HCT116 (cell line): ENCODE measurements at regions not wholly inside any gene's neighbourhood (a gene's known extent, or its start where the extent isn't known, plus 50 kb on each side); places are given as distances from the start of the nearest gene placed in this dataset.

Experiments
- ATAC-seq: fragments of 200-7000 bp; cut with Tn5 transposase; 2 replicates; pipeline ENCODE4 v1.9.1; 2020; ENCODE audit warnings: mild to moderate bottlenecking, moderate library complexity
- BruUV-seq: library from RNA; stranded (reverse); fragments of 400-500 nt; replicated peaks from 2 replicates; lab custom pipeline; 2021; lab: Mats Ljungman, UMichigan
- CTCF ChIA-PET: fragments of 300-600 bp; sonication (Branson Sonifier 250); formaldehyde crosslinking; loops from one replicate; lab custom pipeline; 2021; ENCODE audit warnings: antibody characterized with exemption; lab: Charles Lee
- POLR2A ChIA-PET: fragments of 300-600, 350-600 bp; sonication (Branson Sonifier 250); formaldehyde crosslinking; loops from one replicate; lab custom pipeline; 2021; ENCODE audit warnings: antibody characterized with exemption; lab: Charles Lee
- RAD21 ChIA-PET, 2 experiments: fragments of 300-600 bp; sonication (Branson Sonifier 250); formaldehyde crosslinking; loops; one replicate each; lab custom pipeline; 2023; ENCODE audit warnings: low total read pairs in 2 of 2; ENCODE audit not compliant: uncharacterized antibody in 2 of 2, unreplicated experiment in 2 of 2, low non-redundant PET in 1 of 2; lab: Charles Lee
- DNase-seq: peaks from one replicate; pipeline ENCODE4 v3.0.0-alpha.2; 2010; ENCODE audit warnings: low read depth, low spot score
- H2AFZ ChIP-seq: fragments of 200-600 bp; shearing (Covaris generic), sonication (generic); 2 replicates; pipeline ENCODE4 v1.6.1; 2017; ENCODE audit warnings: low read depth, mixed run types, mixed read lengths, antibody characterized with exemption, low read length; ENCODE audit not compliant: poor library complexity, severe bottlenecking
- H3K27ac ChIP-seq: 2 replicates; pipeline ENCODE4 v1.5.1; 2012; ENCODE audit warnings: low read depth, low read length
- H3K27me3 ChIP-seq: fragments of 200-600 bp; sonication (generic); 2 replicates; pipeline ENCODE4 v1.6.1; 2016; ENCODE audit warnings: mixed run types, low read length, mixed read lengths; ENCODE audit not compliant: insufficient read depth
- H3K36me3 ChIP-seq, 2 experiments: fragments of 200-500 bp in 1 of 2; fragments of 200-600 bp in 1 of 2; sonication (Bioruptor generic) in 1 of 2; sonication (generic) in 1 of 2; 2 replicates each; pipeline versions ENCODE4 v1.5.1 to v1.6.1; 2014 to 2016; ENCODE audit warnings: low read length in 2 of 2, inconsistent platforms in 1 of 2, mixed read lengths in 1 of 2, mixed run types in 1 of 2; ENCODE audit not compliant: insufficient read depth in 2 of 2, control insufficient read depth in 1 of 2
- H3K4me1 ChIP-seq, 2 experiments: fragments of 200-600 bp in 1 of 2; sonication (generic) in 1 of 2; 2 replicates each; pipeline versions ENCODE4 v1.5.1 to v1.6.1; 2012 to 2017; ENCODE audit warnings: low read length in 2 of 2, inconsistent platforms in 1 of 2, mild to moderate bottlenecking in 1 of 2, mixed read lengths in 1 of 2, mixed run types in 1 of 2, moderate library complexity in 1 of 2; ENCODE audit not compliant: insufficient read depth in 2 of 2, control insufficient read depth in 1 of 2
- H3K4me2 ChIP-seq: fragments of 200-600 bp; sonication (generic); 2 replicates; pipeline ENCODE4 v1.6.1; 2017; ENCODE audit warnings: mixed run types, low read length, mixed read lengths
- H3K4me3 ChIP-seq, 2 experiments: fragments of 200-600 bp in 1 of 2; sonication (generic) in 1 of 2; replicated peaks in 1 of 2; 2 replicates each; pipeline ENCODE4 v1.5.1; 2011 to 2016; ENCODE audit warnings: low read length in 2 of 2, control low read depth in 1 of 2, low read depth in 1 of 2, mild to moderate bottlenecking in 1 of 2, mixed read lengths in 1 of 2, mixed run types in 1 of 2
- H3K79me2 ChIP-seq: fragments of 200-600 bp; sonication (generic); 2 replicates; pipeline ENCODE4 v1.6.1; 2017; ENCODE audit warnings: mild to moderate bottlenecking, mixed run types, low read length, moderate library complexity, mixed read lengths; ENCODE audit not compliant: insufficient read depth
- H3K9ac ChIP-seq: fragments of 200-600 bp; sonication (generic); 2 replicates; pipeline ENCODE4 v1.6.1; 2016; ENCODE audit warnings: low read length, mixed read lengths
- H3K9me2 ChIP-seq: fragments of 200-600 bp; sonication (generic), shearing (Covaris generic); 2 replicates; pipeline ENCODE4 v1.6.1; 2017; ENCODE audit warnings: mixed run types, mild to moderate bottlenecking, moderate library complexity; ENCODE audit not compliant: insufficient read depth
- H3K9me3 ChIP-seq, 2 experiments: fragments of 200-500 bp in 1 of 2; fragments of 200-600 bp in 1 of 2; sonication (Bioruptor generic) in 1 of 2; sonication (generic) in 1 of 2; 2 replicates each; pipeline ENCODE4 v1.6.1; 2014 to 2017; ENCODE audit warnings: low read length in 2 of 2, mixed read lengths in 2 of 2, inconsistent platforms in 1 of 2, low read depth in 1 of 2, mild to moderate bottlenecking in 1 of 2, mixed run types in 1 of 2, moderate library complexity in 1 of 2; ENCODE audit not compliant: control insufficient read depth in 1 of 2, insufficient read depth in 1 of 2
- H4K20me1 ChIP-seq: fragments of 200-600 bp; sonication (generic), shearing (Covaris generic); 2 replicates; pipeline ENCODE4 v1.6.1; 2017; ENCODE audit warnings: mixed run types, mild to moderate bottlenecking, moderate library complexity; ENCODE audit not compliant: insufficient read depth
- CBX3 ChIP-seq: IDR thresholded peaks from 2 replicates; pipeline ENCODE4 v1.6.1; 2012; ENCODE audit warnings: low read depth
- ELF1 ChIP-seq: IDR thresholded peaks from 2 replicates; pipeline ENCODE4 v1.6.1; 2012; ENCODE audit warnings: low read depth, borderline replicate concordance
- EZH2 ChIP-seq: fragments of 200-600 bp; sonication (generic); IDR thresholded peaks from 2 replicates; pipeline ENCODE4 v1.6.1; 2017; ENCODE audit warnings: antibody characterized with exemption, mixed run types
- FOSL1 ChIP-seq: IDR thresholded peaks from 2 replicates; pipeline ENCODE4 v1.6.1; 2012; ENCODE audit warnings: low read depth
- REST ChIP-seq: IDR thresholded peaks from 2 replicates; pipeline ENCODE4 v1.6.1; 2012; ENCODE audit warnings: low read depth
- TCF7L2 ChIP-seq: IDR thresholded peaks from 2 replicates; pipeline ENCODE4 v1.7.0; 2011; ENCODE audit warnings: borderline replicate concordance, inconsistent platforms; ENCODE audit not compliant: insufficient read depth, insufficient read length; ENCODE audit errors: extremely low read depth
- ZBTB33 ChIP-seq: IDR thresholded peaks from 2 replicates; pipeline ENCODE4 v1.6.1; 2011; ENCODE audit warnings: mild to moderate bottlenecking, low read length, moderate library complexity; ENCODE audit not compliant: insufficient replicate concordance; ENCODE audit errors: extremely low read depth
- intact Hi-C: fragments of 100-400 bp; cut with micrococcal nuclease; formaldehyde crosslinking; loops from 2 replicates; pipeline ENCODE4 v1.10.0; 2022
- TF ChIP-seq, protein P1 (sequence below): IDR thresholded peaks from 2 replicates; pipeline ENCODE4 v1.6.1; 2012

DNA sequence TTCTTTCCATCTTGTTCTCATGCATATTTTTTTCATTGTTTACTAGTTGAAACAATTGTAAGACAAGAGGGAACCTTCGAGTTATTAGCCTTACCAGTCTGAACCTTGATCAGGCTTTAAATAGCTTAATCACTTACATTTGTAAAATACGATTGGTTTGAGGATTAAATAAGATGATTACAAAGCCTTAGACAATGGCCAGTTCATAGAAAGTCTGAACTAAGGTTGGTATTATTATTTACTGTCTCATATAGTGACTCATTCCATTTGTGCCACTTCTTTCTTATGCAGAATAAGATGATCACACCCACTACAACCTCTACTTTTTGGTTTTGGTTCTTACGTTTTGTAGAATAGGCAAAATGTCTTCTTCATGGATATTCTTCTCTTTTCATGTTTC lies 94.1 kb downstream of the RPE65 start:
- no peaks in the 10 kb centered on the region for H4K20me1 ChIP-seq
- no peaks in the 10 kb centered on the region for H3K9me2 ChIP-seq
- H3K36me3 ChIP-seq, result no peaks in the 10 kb centered on the region
- no peak for TF ChIP-seq ELF1
- TF ChIP-seq TCF7L2, result no peak
- no peak for TF ChIP-seq FOSL1
- no peak for TF ChIP-seq EZH2
- TF ChIP-seq, protein P1, sequence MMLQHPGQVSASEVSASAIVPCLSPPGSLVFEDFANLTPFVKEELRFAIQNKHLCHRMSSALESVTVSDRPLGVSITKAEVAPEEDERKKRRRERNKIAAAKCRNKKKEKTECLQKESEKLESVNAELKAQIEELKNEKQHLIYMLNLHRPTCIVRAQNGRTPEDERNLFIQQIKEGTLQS, result no peak
- TF ChIP-seq CBX3, result no peak
- no peak for TF ChIP-seq ZBTB33
- no peak for TF ChIP-seq REST
- H3K27ac ChIP-seq, result no peak overlapping the region
- no peak for ATAC-seq
- H3K27me3 ChIP-seq, result no peaks in the 10 kb centered on the region
- intact Hi-C loops, result no loop called here
- H3K4me2 ChIP-seq, result no peak overlapping the region
- no TSS peak for BruUV-seq
- ChIA-PET CTCF (interaction anchor here (1.6 kb wide), 1 partner anchor 9 kb away, joined by 8 read pairs; no protein-coding TSS in a partner anchor), RAD21 (no interaction called here), POLR2A (no interaction called here)
- H3K9ac ChIP-seq, result no peak overlapping the region
- no peak overlapping the region for H2AFZ ChIP-seq
- no peaks in the 10 kb centered on the region for H3K79me2 ChIP-seq
- no peak overlapping the region for H3K4me3 ChIP-seq
- H3K9me3 ChIP-seq, result no peaks in the 10 kb centered on the region
- no peak for DNase-seq
- peaks cover 0 to 12% of the 10 kb centered on the region in 2 experiments; a peak in 3 of 4 replicates for H3K4me1 ChIP-seq
